ENCODE measurements at regions not wholly inside any gene's neighbourhood (a gene's known extent, or its start where the extent isn't known, plus 50 kb on each side); places are given as distances from the start of the nearest gene placed in this dataset.
"Not testable (repeated sequence)": the region's sequence is repeated elsewhere in the genome, so short reads cannot be mapped to it uniquely, and the experiment has no call there.

GRCh38 chr7:69232445-69233376 is 365.6 kb upstream of the AUTS2 start:
- DNase-seq, result peak; percentile 99

- DNase-seq, result no peak
Observed at GRCh38 chr7:69237541-69237940, 360.7 kb upstream of the AUTS2 start.

- DNase-seq, result no peak
Observed at GRCh38 chr7:69243016-69243415, 355.3 kb upstream of the AUTS2 start.

GRCh38 chr7:69244701-69245100 is 353.6 kb upstream of the AUTS2 start:
- no peak for DNase-seq

- DNase-seq, result no peak
Observed at GRCh38 chr7:69245646-69246045, 352.6 kb upstream of the AUTS2 start.

GRCh38 chr7:69246758-69247157 is 351.5 kb upstream of the AUTS2 start:
- DNase-seq, result no peak

- not testable (repeated sequence) for DNase-seq
Observed at GRCh38 chr7:69248382-69248828, 349.9 kb upstream of the AUTS2 start.

GRCh38 chr7:69250958-69251357 is 347.3 kb upstream of the AUTS2 start:
- DNase-seq, result no peak

- DNase-seq, result no peak
Observed at GRCh38 chr7:69254643-69255042, 343.6 kb upstream of the AUTS2 start.

- peak; percentile 31 for DNase-seq
Observed at GRCh38 chr7:69256634-69257081, 341.6 kb upstream of the AUTS2 start.

- no peak for DNase-seq
Observed at GRCh38 chr7:69257592-69257991, 340.7 kb upstream of the AUTS2 start.

- no peak for DNase-seq
Observed at GRCh38 chr7:69259445-69259844, 338.8 kb upstream of the AUTS2 start.

GRCh38 chr7:69260023-69260422 is 338.3 kb upstream of the AUTS2 start:
- DNase-seq, result no peak

- DNase-seq, result no peak
Observed at GRCh38 chr7:69263550-69263949, 334.7 kb upstream of the AUTS2 start.

- DNase-seq, result no peak
Observed at GRCh38 chr7:69269806-69270205, 328.5 kb upstream of the AUTS2 start.

GRCh38 chr7:69272101-69272500 is 326.2 kb upstream of the AUTS2 start:
- DNase-seq, result no peak

- DNase-seq, result peak; percentile 20
Observed at GRCh38 chr7:69276011-69276729, 322.1 kb upstream of the AUTS2 start.

GRCh38 chr7:69277366-69277765 is 320.9 kb upstream of the AUTS2 start:
- DNase-seq, result no peak

GRCh38 chr7:69282946-69283345 is 315.3 kb upstream of the AUTS2 start:
- no peak for DNase-seq

- no peak for DNase-seq
Observed at GRCh38 chr7:69283421-69283820, 314.9 kb upstream of the AUTS2 start.

GRCh38 chr7:69285854-69286253 is 312.4 kb upstream of the AUTS2 start:
- no peak for DNase-seq

- no peak for DNase-seq
Observed at GRCh38 chr7:69295977-69296376, 302.3 kb upstream of the AUTS2 start.

- no peak for DNase-seq
Observed at GRCh38 chr7:69301253-69301652, 297.0 kb upstream of the AUTS2 start.

GRCh38 chr7:69309601-69310000 is 288.7 kb upstream of the AUTS2 start:
- DNase-seq, result no peak

Measured in NCI-H187 treated with DMSO at 0.1 percent for 48 hours (cell line).